Esophagus muscularis mucosa (tissue), 4 donors: ENCODE measurements at regions not wholly inside any gene's neighbourhood (a gene's known extent, or its start where the extent isn't known, plus 50 kb on each side); places are given as distances from the start of the nearest gene placed in this dataset.

Experiments used
- DNase-seq: peaks from one replicate; pipeline ENCODE4 v3.0.0-alpha.2; 2017; ENCODE audit errors: extremely low spot score
- H3K27ac ChIP-seq, 4 donors: fragments of 200-600 bp; sonication (generic); replicated peaks in 1 of 4; 1 replicate in 3 of 4; 2 replicates in 1 of 4; pipeline ENCODE4 v1.5.1; 2016 to 2019; ENCODE audit warnings: mild to moderate bottlenecking in 1 of 4
- H3K27me3 ChIP-seq, 4 donors: fragments of 200-600 bp; sonication (generic); one replicate each; pipeline versions ENCODE4 v1.5.1 to v1.6.0; 2016 to 2019
- H3K36me3 ChIP-seq, 4 donors: fragments of 200-600 bp; sonication (generic); one replicate each; pipeline ENCODE4 v1.5.1; 2016 to 2019
- H3K4me1 ChIP-seq, 4 donors: fragments of 200-600 bp; sonication (generic); one replicate each; pipeline ENCODE4 v1.5.1; 2016 to 2019
- H3K4me3 ChIP-seq, 4 donors: fragments of 200-600 bp; sonication (generic); 1 replicate in 2 of 4; 2 replicates in 2 of 4; pipeline ENCODE4 v1.5.1; 2016 to 2019; ENCODE audit warnings: mild to moderate bottlenecking in 4 of 4, moderate library complexity in 1 of 4
- H3K9me3 ChIP-seq, 4 donors: fragments of 200-600 bp; sonication (generic); 1 replicate in 3 of 4; 2 replicates in 1 of 4; pipeline ENCODE4 v1.5.1; 2016 to 2019
- EP300 ChIP-seq: sonication (generic); formaldehyde crosslinking; IDR thresholded peaks from one replicate; pipeline ENCODE4 v1.6.1; 2017; ENCODE audit warnings: antibody characterized with exemption
- POLR2A ChIP-seq: fragments of 450-650 bp; IDR thresholded peaks from one replicate; pipeline ENCODE4 v1.6.1; 2017; ENCODE audit warnings: antibody characterized with exemption, moderate library complexity, mild to moderate bottlenecking, low read depth
- POLR2AphosphoS5 ChIP-seq, 2 donors: sonication (generic); formaldehyde crosslinking; IDR thresholded peaks; one replicate each; pipeline ENCODE4 v1.6.1; 2017; ENCODE audit warnings: antibody characterized with exemption in 2 of 2
- WGBS: methylation state at CpG from one replicate; pipeline ENCODE4 v1.1.5; 2018; 5-methylcytosine and 5-hydroxymethylcytosine counted together
- intact Hi-C: fragments of 100-400 bp; cut with DNase I; formaldehyde crosslinking; loops from one replicate; pipeline ENCODE4 v1.15.1; 2023
- TF ChIP-seq, protein P1 (sequence below), 3 experiments: fragments of 200-600 bp in 2 of 3; fragments of 450-650 bp in 1 of 3; sonication (generic) in 2 of 3; IDR thresholded peaks; one replicate each; pipeline ENCODE4 v1.5.1; 2017 to 2019; ENCODE audit warnings: antibody characterized with exemption in 3 of 3, mild to moderate bottlenecking in 2 of 3, moderate library complexity in 1 of 3

DNA sequence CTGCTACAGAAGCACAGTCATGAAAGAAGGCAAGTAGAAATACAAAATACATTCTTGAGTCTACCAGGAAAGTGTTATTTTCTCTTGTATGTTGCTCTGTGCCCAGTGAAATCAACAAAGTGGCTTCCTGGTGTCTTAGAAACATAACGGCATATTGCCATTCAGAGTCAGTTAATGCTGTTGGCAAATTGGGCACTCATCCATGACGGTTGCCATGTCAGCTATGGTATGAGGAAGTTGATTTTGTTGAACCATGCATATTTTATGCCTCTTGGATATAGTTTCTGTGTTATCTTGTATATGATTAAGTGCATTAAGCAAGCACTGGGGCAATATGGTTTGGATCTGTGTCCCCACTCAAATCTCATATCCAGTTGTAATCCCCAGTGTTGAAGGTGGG is 153.1 kb upstream of the CXADR start:
- Histone ChIP-seq H3K9me3 (no peaks in the 10 kb centered on the region), H3K4me1 (no peaks in the 10 kb centered on the region), H3K27ac (no peak overlapping the region), H3K4me3 (no peak overlapping the region), H3K27me3 (no peaks in the 10 kb centered on the region), H3K36me3 (no peaks in the 10 kb centered on the region)
- intact Hi-C loops, result no loop called here
- no peak for DNase-seq
- TF ChIP-seq POLR2AphosphoS5 (IDR thresholded peaks at IDR 0.05) (no peak), EP300 (no peak)
- WGBS, result 83% methylated on average over 2 of the region's 2 CpGs

DNA sequence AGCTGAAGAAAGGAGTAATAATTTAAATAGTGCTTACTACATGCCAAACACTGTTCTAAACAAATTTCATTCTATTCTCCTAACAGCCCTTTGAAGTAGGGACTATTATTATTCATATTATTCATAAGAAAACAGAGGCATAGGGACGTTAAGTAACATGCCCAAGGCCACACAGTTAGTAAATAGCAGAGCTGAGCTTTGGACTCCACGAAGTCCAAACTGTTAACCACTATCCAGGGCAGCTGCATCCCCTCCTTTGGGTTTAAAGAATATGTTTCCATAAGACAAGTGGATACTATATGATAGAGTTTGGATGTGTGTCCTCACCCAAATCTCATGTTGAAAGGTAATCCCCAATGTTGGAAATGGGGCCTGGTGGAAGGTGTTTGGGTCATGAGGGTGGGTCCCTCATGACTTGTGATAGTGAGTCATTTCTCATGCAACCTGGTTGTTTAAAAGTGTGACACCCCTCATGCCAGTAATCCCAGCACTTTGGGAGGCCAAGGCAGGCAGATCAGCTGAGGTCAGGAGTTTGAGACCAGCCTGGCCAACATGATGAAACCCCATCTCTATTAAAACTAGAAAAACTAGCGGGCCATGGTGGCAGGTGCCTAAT is 144.0 kb upstream of the CXADR start:
- Histone ChIP-seq H3K4me3 (no peak overlapping the region), H3K27me3 (no peaks in the 10 kb centered on the region), H3K9me3 (no peaks in the 10 kb centered on the region), H3K27ac (no peak overlapping the region), H3K4me1 (no peaks in the 10 kb centered on the region), H3K36me3 (no peaks in the 10 kb centered on the region)
- 69% methylated on average over 3 of the region's 3 CpGs for WGBS
- no peak for DNase-seq
- TF ChIP-seq POLR2AphosphoS5 (IDR thresholded peaks at IDR 0.05) (no peak), POLR2A (no peak), EP300 (no peak)
- TF ChIP-seq, protein P1, sequence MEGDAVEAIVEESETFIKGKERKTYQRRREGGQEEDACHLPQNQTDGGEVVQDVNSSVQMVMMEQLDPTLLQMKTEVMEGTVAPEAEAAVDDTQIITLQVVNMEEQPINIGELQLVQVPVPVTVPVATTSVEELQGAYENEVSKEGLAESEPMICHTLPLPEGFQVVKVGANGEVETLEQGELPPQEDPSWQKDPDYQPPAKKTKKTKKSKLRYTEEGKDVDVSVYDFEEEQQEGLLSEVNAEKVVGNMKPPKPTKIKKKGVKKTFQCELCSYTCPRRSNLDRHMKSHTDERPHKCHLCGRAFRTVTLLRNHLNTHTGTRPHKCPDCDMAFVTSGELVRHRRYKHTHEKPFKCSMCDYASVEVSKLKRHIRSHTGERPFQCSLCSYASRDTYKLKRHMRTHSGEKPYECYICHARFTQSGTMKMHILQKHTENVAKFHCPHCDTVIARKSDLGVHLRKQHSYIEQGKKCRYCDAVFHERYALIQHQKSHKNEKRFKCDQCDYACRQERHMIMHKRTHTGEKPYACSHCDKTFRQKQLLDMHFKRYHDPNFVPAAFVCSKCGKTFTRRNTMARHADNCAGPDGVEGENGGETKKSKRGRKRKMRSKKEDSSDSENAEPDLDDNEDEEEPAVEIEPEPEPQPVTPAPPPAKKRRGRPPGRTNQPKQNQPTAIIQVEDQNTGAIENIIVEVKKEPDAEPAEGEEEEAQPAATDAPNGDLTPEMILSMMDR (IDR thresholded peaks at IDR 0.05), result no peak
- intact Hi-C loops, result no loop called here

DNA sequence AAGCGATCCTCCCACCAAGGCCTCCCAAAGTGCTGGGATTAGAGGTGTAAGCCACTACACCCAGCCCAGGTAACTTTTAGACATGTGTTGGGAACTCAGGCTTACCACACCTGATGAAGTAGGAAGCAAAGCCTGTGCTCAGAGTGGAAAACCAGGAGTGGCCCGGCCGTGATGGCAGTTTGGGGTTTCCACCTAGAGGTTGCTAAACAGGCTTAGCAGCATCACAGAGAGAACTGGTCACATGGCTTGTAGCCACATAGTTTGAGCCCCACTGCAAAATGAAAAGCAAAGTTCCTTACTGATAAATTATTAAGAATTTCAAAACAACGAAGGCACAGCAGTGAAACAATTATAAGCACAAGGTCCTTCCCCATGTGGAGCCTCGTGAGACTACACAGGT is 142.6 kb upstream of the CXADR start:
- TF ChIP-seq POLR2A (no peak), EP300 (no peak), POLR2AphosphoS5 (IDR thresholded peaks at IDR 0.05) (no peak)
- TF ChIP-seq, protein P1 (IDR thresholded peaks at IDR 0.05), result no peak
- no peak overlapping the region for H3K4me3 ChIP-seq
- no peaks in the 10 kb centered on the region for H3K4me1 ChIP-seq
- no peaks in the 10 kb centered on the region for H3K36me3 ChIP-seq
- H3K9me3 ChIP-seq, result no peaks in the 10 kb centered on the region
- WGBS, result 77% methylated on average over 4 of the region's 5 CpGs
- intact Hi-C loops, result no loop called here
- no peak for DNase-seq
- H3K27ac ChIP-seq, result no peak overlapping the region
- H3K27me3 ChIP-seq, result no peaks in the 10 kb centered on the region

DNA sequence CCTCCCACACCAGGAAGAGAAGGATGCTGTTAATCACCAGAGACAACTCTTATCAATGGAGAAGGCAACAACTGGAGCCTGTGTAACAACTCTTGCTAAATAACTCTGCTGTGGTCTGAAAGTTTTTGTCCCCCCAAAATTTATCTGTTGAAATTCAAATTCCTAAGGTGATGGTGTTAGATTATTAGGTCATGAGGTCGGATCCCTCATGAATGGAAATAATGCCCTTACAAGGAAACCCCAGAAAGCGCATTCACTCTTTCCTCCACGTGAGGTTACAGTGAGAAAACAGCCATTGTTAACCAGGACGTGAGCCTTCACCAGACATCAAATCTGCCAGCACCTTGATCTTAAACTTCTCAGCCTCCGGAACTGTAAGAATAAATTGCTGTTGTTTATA is 141.9 kb upstream of the CXADR start:
- H3K36me3 ChIP-seq, result no peaks in the 10 kb centered on the region
- H3K4me1 ChIP-seq, result no peaks in the 10 kb centered on the region
- intact Hi-C loops, result no loop called here
- TF ChIP-seq, protein P1 (IDR thresholded peaks at IDR 0.05), result no peak
- TF ChIP-seq POLR2AphosphoS5 (IDR thresholded peaks at IDR 0.05) (no peak), EP300 (no peak), POLR2A (no peak)
- H3K27ac ChIP-seq, result no peak overlapping the region
- H3K9me3 ChIP-seq, result no peaks in the 10 kb centered on the region
- no peaks in the 10 kb centered on the region for H3K27me3 ChIP-seq
- WGBS, result 45% methylated on average over 5 of the region's 5 CpGs
- no peak overlapping the region for H3K4me3 ChIP-seq
- no peak for DNase-seq

DNA sequence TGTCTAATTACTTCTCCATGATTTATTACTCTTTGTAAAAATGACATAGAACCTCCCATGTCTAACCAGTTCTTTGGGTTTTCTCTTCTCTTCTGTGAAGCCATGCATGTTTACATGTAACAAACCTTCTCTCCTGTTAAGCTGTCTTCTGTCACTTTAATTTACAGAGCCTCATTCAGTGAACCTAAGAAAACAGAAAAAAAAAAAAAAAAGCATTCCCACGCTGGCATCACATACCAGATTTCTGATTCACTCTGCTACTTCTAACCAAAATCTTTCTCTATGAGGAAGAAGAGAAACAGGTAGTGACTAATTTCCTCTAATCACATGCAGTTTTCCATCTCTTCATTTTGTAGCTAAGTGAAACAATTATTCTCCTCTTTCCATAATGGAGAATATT is 141.4 kb upstream of the CXADR start:
- no peak overlapping the region for H3K27ac ChIP-seq
- no peaks in the 10 kb centered on the region for H3K9me3 ChIP-seq
- H3K4me1 ChIP-seq, result no peaks in the 10 kb centered on the region
- H3K4me3 ChIP-seq, result no peak overlapping the region
- intact Hi-C loops, result no loop called here
- no peak for DNase-seq
- TF ChIP-seq EP300 (no peak), POLR2A (no peak), POLR2AphosphoS5 (IDR thresholded peaks at IDR 0.05) (no peak)
- TF ChIP-seq, protein P1 (IDR thresholded peaks at IDR 0.05), result no peak
- no peaks in the 10 kb centered on the region for H3K27me3 ChIP-seq
- no peaks in the 10 kb centered on the region for H3K36me3 ChIP-seq
- 25% methylated on average over 1 of the region's 1 CpG for WGBS
